ENCODE measurements at regions not wholly inside any gene's neighbourhood (a gene's known extent, or its start where the extent isn't known, plus 50 kb on each side); places are given as distances from the start of the nearest gene placed in this dataset.

DNA sequence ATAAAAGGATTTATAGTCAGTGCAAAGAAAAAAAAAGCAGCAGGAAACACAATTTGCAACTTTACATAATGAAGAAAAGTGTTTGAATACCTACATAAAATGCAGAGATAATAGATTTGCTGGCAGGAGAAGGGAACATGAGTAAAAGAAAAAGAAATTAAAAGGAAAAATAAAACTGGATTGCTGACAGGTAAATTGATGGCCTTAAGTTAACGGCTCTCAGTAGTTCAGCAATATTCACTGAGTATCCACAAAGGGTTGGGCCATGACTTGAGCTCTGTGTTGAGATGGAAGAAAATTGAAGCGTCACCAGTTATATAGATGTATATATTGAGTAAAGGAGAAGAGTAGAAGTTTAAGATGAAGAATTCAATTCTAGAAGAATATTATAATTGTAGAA lies 330.1 kb upstream of the VCX start:
- H3K27me3 ChIP-seq (ENCODE audit: control insufficient read depth in 1 of 2, insufficient read depth in 2 of 2, low read length in 2 of 2) = no peaks in the 10 kb centered on the region
- ChIA-PET POLR2A (no interaction called here), CTCF (ENCODE audit: low intra/inter-chr PET ratio, low total read pairs) (no interaction called here)
- H2AFZ ChIP-seq (ENCODE audit: low read length) = no peak overlapping the region
- no peaks in the 10 kb centered on the region for H4K20me1 ChIP-seq (ENCODE audit: insufficient read depth, low read length)
- no peak overlapping the region for H3K4me2 ChIP-seq (ENCODE audit: low read depth, low read length)
- H3K4me1 ChIP-seq (ENCODE audit: insufficient read depth, low read length) = no peaks in the 10 kb centered on the region
- no peak overlapping the region for H3K9ac ChIP-seq (ENCODE audit: insufficient read depth, low read depth, low read length)
- no peaks in the 10 kb centered on the region for H3K79me2 ChIP-seq (ENCODE audit: insufficient read depth, low read length)
- no peaks in the 10 kb centered on the region for H3K9me3 ChIP-seq (ENCODE audit: low read length)
- 0% methylated on average over 2 of the region's 2 CpGs for WGBS (ENCODE audit: low lambda C conversion rate)
- intact Hi-C loops (cut with micrococcal nuclease; ENCODE audit: unreplicated experiment) = no loop called here
- ATAC-seq (no peak), FAIRE-seq (no peak), DNase-seq (ENCODE audit: low spot score) (no peak)
- in situ Hi-C loops (cut with HindIII; ENCODE audit: extremely low pct_ligation_motif_present, low pct_unique_long_range_greater_than_20kb) = no loop called here
- H3K4me3 ChIP-seq (replicated peaks in 1 of 3; ENCODE audit: insufficient read depth in 1 of 3, low read depth in 2 of 3, low read length in 3 of 3) = no peak overlapping the region
- H3K36me3 ChIP-seq (replicated peaks in 1 of 2; ENCODE audit: control insufficient read depth in 1 of 2, insufficient read depth in 2 of 2, low read length in 2 of 2) = no peaks in the 10 kb centered on the region
- no peak overlapping the region for H3K27ac ChIP-seq (ENCODE audit: extremely low read length, insufficient read depth, low read length)
- no TSS peak for BruUV-seq (replicated peaks)
- TF ChIP-seq, protein P1, sequence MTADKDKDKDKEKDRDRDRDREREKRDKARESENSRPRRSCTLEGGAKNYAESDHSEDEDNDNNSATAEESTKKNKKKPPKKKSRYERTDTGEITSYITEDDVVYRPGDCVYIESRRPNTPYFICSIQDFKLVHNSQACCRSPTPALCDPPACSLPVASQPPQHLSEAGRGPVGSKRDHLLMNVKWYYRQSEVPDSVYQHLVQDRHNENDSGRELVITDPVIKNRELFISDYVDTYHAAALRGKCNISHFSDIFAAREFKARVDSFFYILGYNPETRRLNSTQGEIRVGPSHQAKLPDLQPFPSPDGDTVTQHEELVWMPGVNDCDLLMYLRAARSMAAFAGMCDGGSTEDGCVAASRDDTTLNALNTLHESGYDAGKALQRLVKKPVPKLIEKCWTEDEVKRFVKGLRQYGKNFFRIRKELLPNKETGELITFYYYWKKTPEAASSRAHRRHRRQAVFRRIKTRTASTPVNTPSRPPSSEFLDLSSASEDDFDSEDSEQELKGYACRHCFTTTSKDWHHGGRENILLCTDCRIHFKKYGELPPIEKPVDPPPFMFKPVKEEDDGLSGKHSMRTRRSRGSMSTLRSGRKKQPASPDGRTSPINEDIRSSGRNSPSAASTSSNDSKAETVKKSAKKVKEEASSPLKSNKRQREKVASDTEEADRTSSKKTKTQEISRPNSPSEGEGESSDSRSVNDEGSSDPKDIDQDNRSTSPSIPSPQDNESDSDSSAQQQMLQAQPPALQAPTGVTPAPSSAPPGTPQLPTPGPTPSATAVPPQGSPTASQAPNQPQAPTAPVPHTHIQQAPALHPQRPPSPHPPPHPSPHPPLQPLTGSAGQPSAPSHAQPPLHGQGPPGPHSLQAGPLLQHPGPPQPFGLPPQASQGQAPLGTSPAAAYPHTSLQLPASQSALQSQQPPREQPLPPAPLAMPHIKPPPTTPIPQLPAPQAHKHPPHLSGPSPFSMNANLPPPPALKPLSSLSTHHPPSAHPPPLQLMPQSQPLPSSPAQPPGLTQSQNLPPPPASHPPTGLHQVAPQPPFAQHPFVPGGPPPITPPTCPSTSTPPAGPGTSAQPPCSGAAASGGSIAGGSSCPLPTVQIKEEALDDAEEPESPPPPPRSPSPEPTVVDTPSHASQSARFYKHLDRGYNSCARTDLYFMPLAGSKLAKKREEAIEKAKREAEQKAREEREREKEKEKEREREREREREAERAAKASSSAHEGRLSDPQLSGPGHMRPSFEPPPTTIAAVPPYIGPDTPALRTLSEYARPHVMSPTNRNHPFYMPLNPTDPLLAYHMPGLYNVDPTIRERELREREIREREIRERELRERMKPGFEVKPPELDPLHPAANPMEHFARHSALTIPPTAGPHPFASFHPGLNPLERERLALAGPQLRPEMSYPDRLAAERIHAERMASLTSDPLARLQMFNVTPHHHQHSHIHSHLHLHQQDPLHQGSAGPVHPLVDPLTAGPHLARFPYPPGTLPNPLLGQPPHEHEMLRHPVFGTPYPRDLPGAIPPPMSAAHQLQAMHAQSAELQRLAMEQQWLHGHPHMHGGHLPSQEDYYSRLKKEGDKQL (CRISPR knock-in tag; IDR thresholded peaks at IDR 0.05; ENCODE audit: low read depth) = no peak
- no peak for TF ChIP-seq NKX3-1 (CRISPR knock-in tag; IDR thresholded peaks at IDR 0.05)
- TF ChIP-seq, protein P2, sequence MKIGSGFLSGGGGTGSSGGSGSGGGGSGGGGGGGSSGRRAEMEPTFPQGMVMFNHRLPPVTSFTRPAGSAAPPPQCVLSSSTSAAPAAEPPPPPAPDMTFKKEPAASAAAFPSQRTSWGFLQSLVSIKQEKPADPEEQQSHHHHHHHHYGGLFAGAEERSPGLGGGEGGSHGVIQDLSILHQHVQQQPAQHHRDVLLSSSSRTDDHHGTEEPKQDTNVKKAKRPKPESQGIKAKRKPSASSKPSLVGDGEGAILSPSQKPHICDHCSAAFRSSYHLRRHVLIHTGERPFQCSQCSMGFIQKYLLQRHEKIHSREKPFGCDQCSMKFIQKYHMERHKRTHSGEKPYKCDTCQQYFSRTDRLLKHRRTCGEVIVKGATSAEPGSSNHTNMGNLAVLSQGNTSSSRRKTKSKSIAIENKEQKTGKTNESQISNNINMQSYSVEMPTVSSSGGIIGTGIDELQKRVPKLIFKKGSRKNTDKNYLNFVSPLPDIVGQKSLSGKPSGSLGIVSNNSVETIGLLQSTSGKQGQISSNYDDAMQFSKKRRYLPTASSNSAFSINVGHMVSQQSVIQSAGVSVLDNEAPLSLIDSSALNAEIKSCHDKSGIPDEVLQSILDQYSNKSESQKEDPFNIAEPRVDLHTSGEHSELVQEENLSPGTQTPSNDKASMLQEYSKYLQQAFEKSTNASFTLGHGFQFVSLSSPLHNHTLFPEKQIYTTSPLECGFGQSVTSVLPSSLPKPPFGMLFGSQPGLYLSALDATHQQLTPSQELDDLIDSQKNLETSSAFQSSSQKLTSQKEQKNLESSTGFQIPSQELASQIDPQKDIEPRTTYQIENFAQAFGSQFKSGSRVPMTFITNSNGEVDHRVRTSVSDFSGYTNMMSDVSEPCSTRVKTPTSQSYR (CRISPR knock-in tag; IDR thresholded peaks at IDR 0.05; ENCODE audit: borderline replicate concordance) = no peak
- no peak for TF ChIP-seq MTA1 (CRISPR knock-in tag; IDR thresholded peaks at IDR 0.05; ENCODE audit: borderline replicate concordance)
- TF ChIP-seq HMG20B (CRISPR knock-in tag; conservative IDR thresholded peaks at IDR 0.05) = no peak
- TF ChIP-seq ZNF12 (CRISPR knock-in tag; IDR thresholded peaks at IDR 0.05) = no peak
- TF ChIP-seq, protein P3, sequence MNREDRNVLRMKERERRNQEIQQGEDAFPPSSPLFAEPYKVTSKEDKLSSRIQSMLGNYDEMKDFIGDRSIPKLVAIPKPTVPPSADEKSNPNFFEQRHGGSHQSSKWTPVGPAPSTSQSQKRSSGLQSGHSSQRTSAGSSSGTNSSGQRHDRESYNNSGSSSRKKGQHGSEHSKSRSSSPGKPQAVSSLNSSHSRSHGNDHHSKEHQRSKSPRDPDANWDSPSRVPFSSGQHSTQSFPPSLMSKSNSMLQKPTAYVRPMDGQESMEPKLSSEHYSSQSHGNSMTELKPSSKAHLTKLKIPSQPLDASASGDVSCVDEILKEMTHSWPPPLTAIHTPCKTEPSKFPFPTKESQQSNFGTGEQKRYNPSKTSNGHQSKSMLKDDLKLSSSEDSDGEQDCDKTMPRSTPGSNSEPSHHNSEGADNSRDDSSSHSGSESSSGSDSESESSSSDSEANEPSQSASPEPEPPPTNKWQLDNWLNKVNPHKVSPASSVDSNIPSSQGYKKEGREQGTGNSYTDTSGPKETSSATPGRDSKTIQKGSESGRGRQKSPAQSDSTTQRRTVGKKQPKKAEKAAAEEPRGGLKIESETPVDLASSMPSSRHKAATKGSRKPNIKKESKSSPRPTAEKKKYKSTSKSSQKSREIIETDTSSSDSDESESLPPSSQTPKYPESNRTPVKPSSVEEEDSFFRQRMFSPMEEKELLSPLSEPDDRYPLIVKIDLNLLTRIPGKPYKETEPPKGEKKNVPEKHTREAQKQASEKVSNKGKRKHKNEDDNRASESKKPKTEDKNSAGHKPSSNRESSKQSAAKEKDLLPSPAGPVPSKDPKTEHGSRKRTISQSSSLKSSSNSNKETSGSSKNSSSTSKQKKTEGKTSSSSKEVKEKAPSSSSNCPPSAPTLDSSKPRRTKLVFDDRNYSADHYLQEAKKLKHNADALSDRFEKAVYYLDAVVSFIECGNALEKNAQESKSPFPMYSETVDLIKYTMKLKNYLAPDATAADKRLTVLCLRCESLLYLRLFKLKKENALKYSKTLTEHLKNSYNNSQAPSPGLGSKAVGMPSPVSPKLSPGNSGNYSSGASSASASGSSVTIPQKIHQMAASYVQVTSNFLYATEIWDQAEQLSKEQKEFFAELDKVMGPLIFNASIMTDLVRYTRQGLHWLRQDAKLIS (CRISPR knock-in tag; IDR thresholded peaks at IDR 0.05) = no peak
- no peak for TF ChIP-seq NR1H2 (CRISPR knock-in tag; IDR thresholded peaks at IDR 0.05; ENCODE audit: borderline replicate concordance, low read depth)
- TF ChIP-seq ZNF367 (CRISPR knock-in tag; IDR thresholded peaks at IDR 0.05; ENCODE audit: borderline replicate concordance) = no peak
- TF ChIP-seq ZNF747 (CRISPR knock-in tag; IDR thresholded peaks at IDR 0.05; ENCODE audit: borderline replicate concordance) = no peak
- no peak for TF ChIP-seq ZNF121 (CRISPR knock-in tag; IDR thresholded peaks at IDR 0.05)
- TF ChIP-seq ZNF33B (CRISPR knock-in tag; IDR thresholded peaks at IDR 0.05) = no peak
- TF ChIP-seq ZNF570 (CRISPR knock-in tag; IDR thresholded peaks at IDR 0.05; ENCODE audit: borderline replicate concordance) = no peak
- TF ChIP-seq NAIF1 (CRISPR knock-in tag; IDR thresholded peaks at IDR 0.05; ENCODE audit: borderline replicate concordance) = no peak

All from HepG2 (cell line).